OCI-LY1 (cell line): ENCODE measurements at regions not wholly inside any gene's neighbourhood (a gene's known extent, or its start where the extent isn't known, plus 50 kb on each side); places are given as distances from the start of the nearest gene placed in this dataset.

Source experiments
- H2AFZ ChIP-seq: fragments of 200-600 bp; sonication (generic), shearing (Covaris generic); 2 replicates; pipeline ENCODE4 v1.6.0; 2014; ENCODE audit warnings: antibody characterized with exemption, mild to moderate bottlenecking, low read length
- H3F3A ChIP-seq: fragments of 200-600 bp; sonication (generic), shearing (Covaris generic); 2 replicates; pipeline ENCODE4 v1.6.0; 2014; ENCODE audit warnings: mild to moderate bottlenecking, antibody characterized with exemption, low read length, moderate library complexity; ENCODE audit not compliant: insufficient read depth
- H3K27ac ChIP-seq: fragments of 200-600 bp; sonication (generic); 2 replicates; pipeline ENCODE4 v1.5.1; 2014; ENCODE audit warnings: low read length, mixed run types, mild to moderate bottlenecking, low read depth; ENCODE audit not compliant: poor library complexity, severe bottlenecking
- H3K27me3 ChIP-seq: fragments of 200-600 bp; sonication (generic); 2 replicates; pipeline ENCODE4 v1.6.0; 2014; ENCODE audit warnings: antibody characterized with exemption, mild to moderate bottlenecking, low read length, moderate library complexity; ENCODE audit not compliant: insufficient read depth
- H3K36me3 ChIP-seq: fragments of 200-600 bp; sonication (generic); 2 replicates; pipeline ENCODE4 v1.6.1; 2014; ENCODE audit warnings: mild to moderate bottlenecking, antibody characterized with exemption, low read length, moderate library complexity, mixed read lengths; ENCODE audit not compliant: insufficient read depth
- H3K4me1 ChIP-seq: fragments of 200-600 bp; sonication (generic); 2 replicates; pipeline ENCODE4 v1.5.1; 2014; ENCODE audit warnings: mild to moderate bottlenecking, low read length, moderate library complexity; ENCODE audit not compliant: insufficient read depth, severe bottlenecking
- H3K4me2 ChIP-seq: fragments of 200-600 bp; sonication (generic), shearing (Covaris generic); 2 replicates; pipeline ENCODE4 v1.6.1; 2014; ENCODE audit warnings: low read length
- H3K4me3 ChIP-seq: fragments of 200-600 bp; sonication (generic); 2 replicates; pipeline ENCODE4 v1.5.1; 2014; ENCODE audit warnings: low read length, low read depth, mild to moderate bottlenecking, mixed read lengths; ENCODE audit not compliant: poor library complexity, severe bottlenecking
- H3K79me2 ChIP-seq: fragments of 200-600 bp; shearing (Covaris generic); 2 replicates; pipeline ENCODE4 v1.6.1; 2016; ENCODE audit warnings: mixed run types, low read length, mixed read lengths; ENCODE audit not compliant: insufficient read depth
- H3K9ac ChIP-seq: fragments of 200-600 bp; sonication (generic), shearing (Covaris generic); 2 replicates; pipeline ENCODE4 v1.6.1; 2014; ENCODE audit warnings: mild to moderate bottlenecking, low read length, mixed read lengths
- H3K9me2 ChIP-seq: fragments of 200-600 bp; sonication (generic), shearing (Covaris generic); 2 replicates; pipeline ENCODE4 v1.6.1; 2014; ENCODE audit warnings: low read depth, mild to moderate bottlenecking, low read length, mixed read lengths
- H3K9me3 ChIP-seq: fragments of 200-600 bp; shearing (Covaris generic); 2 replicates; pipeline ENCODE4 v1.6.1; 2014; ENCODE audit warnings: low read length, mixed read lengths
- H4K20me1 ChIP-seq: fragments of 200-600 bp; sonication (generic), shearing (Covaris generic); 2 replicates; pipeline ENCODE4 v1.6.0; 2016; ENCODE audit warnings: mild to moderate bottlenecking, low read length; ENCODE audit not compliant: insufficient read depth
- CTCF ChIP-seq: fragments of 200-600 bp; sonication (generic), shearing (Covaris generic); IDR thresholded peaks from 2 replicates; pipeline ENCODE4 v1.5.1; 2017; ENCODE audit warnings: mild to moderate bottlenecking, antibody characterized with exemption, low read length, moderate library complexity, mixed read lengths
- EZH2 ChIP-seq: fragments of 200-600 bp; sonication (generic), shearing (Covaris generic); IDR thresholded peaks from 2 replicates; pipeline ENCODE4 v1.8.0; 2017; ENCODE audit warnings: borderline replicate concordance, mixed run types, mild to moderate bottlenecking, antibody characterized with exemption, low read length, moderate library complexity, mixed read lengths

GRCh38 chr2:41917587-41917986, 130.2 kb upstream of the PKDCC start:
- Histone ChIP-seq H3K79me2 (no peaks in the 10 kb centered on the region), H3K4me3 (no peak overlapping the region), H3K9me3 (no peaks in the 10 kb centered on the region), H3K4me2 (no peak overlapping the region), H2AFZ (no peak overlapping the region), H3K9ac (no peak overlapping the region), H4K20me1 (no peaks in the 10 kb centered on the region), H3K36me3 (no peaks in the 10 kb centered on the region), H3K4me1 (no peaks in the 10 kb centered on the region), H3F3A (no peaks in the 10 kb centered on the region), H3K9me2 (no peaks in the 10 kb centered on the region), H3K27me3 (0 out of 2 replicates have a peak, but pooled peaks cover 3% of the 10 kb centered on the region), H3K27ac (no peak overlapping the region)
- no peak for TF ChIP-seq CTCF

GRCh38 chr2:41919135-41919534, 128.7 kb upstream of the PKDCC start:
- Histone ChIP-seq H3K27me3 (no peaks in the 10 kb centered on the region), H3K9me2 (no peaks in the 10 kb centered on the region), H3K36me3 (no peaks in the 10 kb centered on the region), H4K20me1 (no peaks in the 10 kb centered on the region), H3K4me1 (no peaks in the 10 kb centered on the region), H3K9ac (no peak overlapping the region), H3F3A (no peaks in the 10 kb centered on the region), H3K27ac (no peak overlapping the region), H2AFZ (no peak overlapping the region), H3K4me3 (no peak overlapping the region), H3K9me3 (no peaks in the 10 kb centered on the region), H3K4me2 (no peak overlapping the region), H3K79me2 (no peaks in the 10 kb centered on the region)
- no peak for TF ChIP-seq EZH2
- TF ChIP-seq CTCF = no peak

GRCh38 chr2:41920181-41920580, 127.6 kb upstream of the PKDCC start:
- Histone ChIP-seq H3K4me1 (no peaks in the 10 kb centered on the region), H3K27me3 (no peaks in the 10 kb centered on the region), H3K9me3 (no peaks in the 10 kb centered on the region), H3K79me2 (no peaks in the 10 kb centered on the region), H3K4me2 (no peak overlapping the region), H2AFZ (no peak overlapping the region), H4K20me1 (no peaks in the 10 kb centered on the region), H3K27ac (no peak overlapping the region), H3K9me2 (no peaks in the 10 kb centered on the region), H3F3A (no peaks in the 10 kb centered on the region), H3K9ac (no peak overlapping the region), H3K4me3 (no peak overlapping the region), H3K36me3 (no peaks in the 10 kb centered on the region)
- no peak for TF ChIP-seq EZH2
- no peak for TF ChIP-seq CTCF
